Panc1 (cell line): ENCODE measurements at regions not wholly inside any gene's neighbourhood (a gene's known extent, or its start where the extent isn't known, plus 50 kb on each side); places are given as distances from the start of the nearest gene placed in this dataset.

Experiments used
- CTCF ChIP-seq: fragments of 450-650 bp; IDR thresholded peaks from 2 replicates; pipeline ENCODE4 v1.5.1; 2017; ENCODE audit warnings: mild to moderate bottlenecking
- POLR2AphosphoS5 ChIP-seq: IDR thresholded peaks from 2 replicates; pipeline ENCODE4 v1.6.1; 2012; ENCODE audit warnings: mild to moderate bottlenecking, low read depth, low read length, moderate library complexity
- REST ChIP-seq, 2 experiments: IDR thresholded peaks; 2 replicates each; pipeline ENCODE4 v1.6.1; 2011 to 2012; ENCODE audit warnings: low read depth in 2 of 2, control low read depth in 1 of 2, low read length in 1 of 2, mild to moderate bottlenecking in 1 of 2, moderate library complexity in 1 of 2; ENCODE audit not compliant: insufficient read depth in 1 of 2

GRCh38 chr4:56197387-56197786 lies 189.9 kb downstream of the AASDH start:
- no peak for TF ChIP-seq CTCF
- TF ChIP-seq REST (IDR thresholded peaks at IDR 0.05; ENCODE audit: insufficient read depth in 1 of 2, low read depth in 2 of 2, low read length in 1 of 2), result no peak
- TF ChIP-seq POLR2AphosphoS5, result no peak
